HG03039 (cell line): ENCODE measurements at regions not wholly inside any gene's neighbourhood (a gene's known extent, or its start where the extent isn't known, plus 50 kb on each side); places are given as distances from the start of the nearest gene placed in this dataset.
"Not testable (repeated sequence)": the region's sequence is repeated elsewhere in the genome, so short reads cannot be mapped to it uniquely, and the experiment has no call there.

Source experiments
- ATAC-seq: cut with Tn5 transposase; IDR thresholded peaks from one replicate; pipeline ENCODE4 v1.9.1; 2021; ENCODE audit warnings: mild to moderate bottlenecking, moderate library complexity; ENCODE audit not compliant: unreplicated experiment

- no peak for ATAC-seq
Observed at GRCh38 chr6:121901432-121901831, 466.0 kb downstream of the GJA1 start.

GRCh38 chr6:121904559-121904958 is 469.1 kb downstream of the GJA1 start:
- ATAC-seq, result no peak

GRCh38 chr6:121912905-121913304 is 477.5 kb downstream of the GJA1 start:
- no peak for ATAC-seq

- ATAC-seq, result no peak
Observed at GRCh38 chr6:121917263-121917829, 481.9 kb downstream of the GJA1 start.

GRCh38 chr6:121917834-121918559 is 481.5 kb upstream of the HSF2 start:
- no peak for ATAC-seq

GRCh38 chr6:121920616-121921015 is 478.8 kb upstream of the HSF2 start:
- ATAC-seq, result no peak

GRCh38 chr6:121925024-121925423 is 474.4 kb upstream of the HSF2 start:
- ATAC-seq, result no peak

- no peak for ATAC-seq
Observed at GRCh38 chr6:121925534-121926255, 473.8 kb upstream of the HSF2 start.

GRCh38 chr6:121929301-121929700 is 470.2 kb upstream of the HSF2 start:
- ATAC-seq, result no peak

- ATAC-seq, result no peak
Observed at GRCh38 chr6:121932076-121932991, 467.1 kb upstream of the HSF2 start.

GRCh38 chr6:121934451-121934850 is 465.0 kb upstream of the HSF2 start:
- no peak for ATAC-seq

GRCh38 chr6:121940728-121941127 is 458.7 kb upstream of the HSF2 start:
- ATAC-seq, result no peak

- no peak for ATAC-seq
Observed at GRCh38 chr6:121944354-121944753, 455.1 kb upstream of the HSF2 start.

GRCh38 chr6:121951123-121951522 is 448.3 kb upstream of the HSF2 start:
- ATAC-seq, result no peak

- ATAC-seq, result no peak
Observed at GRCh38 chr6:121951918-121952379, 447.5 kb upstream of the HSF2 start.

- ATAC-seq, result not testable (repeated sequence)
Observed at GRCh38 chr6:121955401-121955800, 444.1 kb upstream of the HSF2 start.

GRCh38 chr6:121956782-121957181 is 442.7 kb upstream of the HSF2 start:
- no peak for ATAC-seq

GRCh38 chr6:121959501-121959900 is 440.0 kb upstream of the HSF2 start:
- ATAC-seq, result no peak

- ATAC-seq, result no peak
Observed at GRCh38 chr6:121961619-121962125, 437.8 kb upstream of the HSF2 start.

GRCh38 chr6:121963826-121964225 is 435.6 kb upstream of the HSF2 start:
- no peak for ATAC-seq

- ATAC-seq, result no peak
Observed at GRCh38 chr6:121965739-121966138, 433.7 kb upstream of the HSF2 start.
